Neural cell (in vitro differentiated cells): ENCODE measurements at regions not wholly inside any gene's neighbourhood (a gene's known extent, or its start where the extent isn't known, plus 50 kb on each side); places are given as distances from the start of the nearest gene placed in this dataset.

Source experiments
- CTCF ChIP-seq: fragments of 450-650 bp; IDR thresholded peaks from 2 replicates; pipeline ENCODE4 v1.5.1; 2014; ENCODE audit warnings: antibody characterized with exemption, mild to moderate bottlenecking, moderate library complexity; ENCODE audit not compliant: poor library complexity, severe bottlenecking
- EP300 ChIP-seq: fragments of 450-650 bp; conservative IDR thresholded peaks from 2 replicates; pipeline ENCODE4 v1.6.1; 2014; ENCODE audit warnings: antibody characterized with exemption, mild to moderate bottlenecking, moderate library complexity; ENCODE audit not compliant: poor library complexity, severe bottlenecking
- EZH2 ChIP-seq: fragments of 200-600, 300-800 bp; shearing (Covaris generic), sonication (generic); IDR thresholded peaks from 2 replicates; pipeline ENCODE4 v1.6.1; 2014; ENCODE audit warnings: antibody characterized with exemption, low read length, borderline replicate concordance, mild to moderate bottlenecking; ENCODE audit not compliant: insufficient read depth, poor library complexity, severe bottlenecking
- TAF1 ChIP-seq: IDR thresholded peaks from 2 replicates; pipeline ENCODE4 v1.6.1; 2012; ENCODE audit warnings: low read depth

GRCh38 chr11:26096451-26096850 lies 235.5 kb upstream of the ANO3 start:
- TF ChIP-seq EZH2 (no peak), CTCF (no peak), TAF1 (no peak), EP300 (no peak)
